ENCODE measurements at regions not wholly inside any gene's neighbourhood (a gene's known extent, or its start where the extent isn't known, plus 50 kb on each side); places are given as distances from the start of the nearest gene placed in this dataset.

DNA sequence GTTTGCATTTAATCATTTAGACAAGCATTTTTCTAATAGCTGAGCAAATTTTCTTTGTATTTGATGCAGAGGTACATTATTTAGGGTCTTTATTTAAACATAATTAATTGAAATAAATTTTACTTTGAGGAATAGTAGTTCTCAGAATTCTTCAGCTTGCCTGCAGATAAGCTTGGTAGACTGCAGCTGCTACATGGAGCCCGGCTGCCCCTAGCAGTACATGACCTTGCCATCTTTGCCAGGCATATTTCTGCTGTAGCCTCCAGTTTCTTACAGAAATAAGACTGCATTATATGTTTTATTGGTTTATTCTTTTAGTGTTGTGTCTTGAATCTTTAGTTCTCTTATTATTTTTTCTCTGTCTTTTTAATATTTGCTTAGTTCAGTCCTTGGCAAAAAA, 396.8 kb downstream of the QKI start:
- no peak for TF ChIP-seq RAD21 (IDR thresholded peaks at IDR 0.05; ENCODE audit: low read depth)
- TF ChIP-seq, protein P1, sequence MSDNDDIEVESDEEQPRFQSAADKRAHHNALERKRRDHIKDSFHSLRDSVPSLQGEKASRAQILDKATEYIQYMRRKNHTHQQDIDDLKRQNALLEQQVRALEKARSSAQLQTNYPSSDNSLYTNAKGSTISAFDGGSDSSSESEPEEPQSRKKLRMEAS (IDR thresholded peaks at IDR 0.05), result no peak
- no peak for TF ChIP-seq EP300 (IDR thresholded peaks at IDR 0.05; ENCODE audit: borderline replicate concordance)
- no peak for TF ChIP-seq TCF12 (IDR thresholded peaks at IDR 0.05; ENCODE audit: low read depth)
- TF ChIP-seq TEAD4 (IDR thresholded peaks at IDR 0.05), result no peak
- no peak for TF ChIP-seq CREB1 (IDR thresholded peaks at IDR 0.05; ENCODE audit: low read depth)
- TF ChIP-seq CEBPB (IDR thresholded peaks at IDR 0.05), result no peak
- TF ChIP-seq, protein P2, sequence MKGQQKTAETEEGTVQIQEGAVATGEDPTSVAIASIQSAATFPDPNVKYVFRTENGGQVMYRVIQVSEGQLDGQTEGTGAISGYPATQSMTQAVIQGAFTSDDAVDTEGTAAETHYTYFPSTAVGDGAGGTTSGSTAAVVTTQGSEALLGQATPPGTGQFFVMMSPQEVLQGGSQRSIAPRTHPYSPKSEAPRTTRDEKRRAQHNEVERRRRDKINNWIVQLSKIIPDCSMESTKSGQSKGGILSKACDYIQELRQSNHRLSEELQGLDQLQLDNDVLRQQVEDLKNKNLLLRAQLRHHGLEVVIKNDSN (IDR thresholded peaks at IDR 0.05), result no peak
